ENCODE measurements at regions not wholly inside any gene's neighbourhood (a gene's known extent, or its start where the extent isn't known, plus 50 kb on each side); places are given as distances from the start of the nearest gene placed in this dataset.

- H4K20me1 ChIP-seq (ENCODE audit: insufficient read depth, low read length, poor library complexity, severe bottlenecking), result no peaks in the 10 kb centered on the region
- H3K27me3 ChIP-seq (ENCODE audit: insufficient read depth, low read length, poor library complexity, severe bottlenecking), result no peaks in the 10 kb centered on the region
- H3K36me3 ChIP-seq (ENCODE audit: insufficient read depth, low read length), result no peaks in the 10 kb centered on the region
- H3K9me2 ChIP-seq (replicated peaks; ENCODE audit: low read depth, low read length), result no peaks in the 10 kb centered on the region
- H3K4me3 ChIP-seq (ENCODE audit: low read length, poor library complexity, severe bottlenecking), result no peak overlapping the region
- H2AFZ ChIP-seq (ENCODE audit: low read length), result no peak overlapping the region
- no peak for TF ChIP-seq EZH2phosphoT487 (IDR thresholded peaks at IDR 0.05; ENCODE audit: borderline replicate concordance)
- TF ChIP-seq CTCF (conservative IDR thresholded peaks at IDR 0.05; ENCODE audit: low read length), result no peak
- no peak overlapping the region for H3K9ac ChIP-seq (ENCODE audit: low read depth, low read length, poor library complexity, severe bottlenecking)
- no peaks in the 10 kb centered on the region for H3K4me1 ChIP-seq (ENCODE audit: insufficient read depth, low read length, poor library complexity, severe bottlenecking)
- H3K9me3 ChIP-seq (ENCODE audit: insufficient read depth, low read depth, low read length), result peaks cover 46% of the 10 kb centered on the region; the same call in 1 of the 2 replicates
- H3K79me2 ChIP-seq (ENCODE audit: insufficient read depth, low read length), result no peaks in the 10 kb centered on the region
- H3K4me2 ChIP-seq (ENCODE audit: low read depth, low read length, poor library complexity, severe bottlenecking), result no peak overlapping the region
- H3F3A ChIP-seq (ENCODE audit: low read depth), result no peaks in the 10 kb centered on the region
Observed at GRCh38 chr11:134901955-134902918, 490.2 kb upstream of the B3GAT1 start.

- H3K27me3 ChIP-seq (ENCODE audit: insufficient read depth, low read length, poor library complexity, severe bottlenecking), result no peaks in the 10 kb centered on the region
- no peaks in the 10 kb centered on the region for H3K4me1 ChIP-seq (ENCODE audit: insufficient read depth, low read length, poor library complexity, severe bottlenecking)
- no peaks in the 10 kb centered on the region for H3K9me2 ChIP-seq (replicated peaks; ENCODE audit: low read depth, low read length)
- H2AFZ ChIP-seq (ENCODE audit: low read length), result no peak overlapping the region
- no peaks in the 10 kb centered on the region for H3K79me2 ChIP-seq (ENCODE audit: insufficient read depth, low read length)
- no peaks in the 10 kb centered on the region for H4K20me1 ChIP-seq (ENCODE audit: insufficient read depth, low read length, poor library complexity, severe bottlenecking)
- H3K9me3 ChIP-seq (ENCODE audit: insufficient read depth, low read depth, low read length), result peaks cover 46% of the 10 kb centered on the region; the same call in 1 of the 2 replicates
- H3K4me3 ChIP-seq (ENCODE audit: low read length, poor library complexity, severe bottlenecking), result no peak overlapping the region
- H3K36me3 ChIP-seq (ENCODE audit: insufficient read depth, low read length), result no peaks in the 10 kb centered on the region
- TF ChIP-seq EZH2phosphoT487 (IDR thresholded peaks at IDR 0.05; ENCODE audit: borderline replicate concordance) (no peak), CTCF (conservative IDR thresholded peaks at IDR 0.05; ENCODE audit: low read length) (no peak)
- no peaks in the 10 kb centered on the region for H3F3A ChIP-seq (ENCODE audit: low read depth)
- H3K9ac ChIP-seq (ENCODE audit: low read depth, low read length, poor library complexity, severe bottlenecking), result no peak overlapping the region
- no peak overlapping the region for H3K4me2 ChIP-seq (ENCODE audit: low read depth, low read length, poor library complexity, severe bottlenecking)
Observed at GRCh38 chr11:134901542-134901941, 489.5 kb upstream of the B3GAT1 start.

- Histone ChIP-seq H3K9me3 (ENCODE audit: insufficient read depth, low read depth, low read length) (peaks cover 7% of the 10 kb centered on the region; the same call in 1 of the 2 replicates), H3K4me2 (ENCODE audit: low read depth, low read length, poor library complexity, severe bottlenecking) (peak overlapping the region; percentile 62), H3K27me3 (ENCODE audit: insufficient read depth, low read length, poor library complexity, severe bottlenecking) (no peaks in the 10 kb centered on the region), H4K20me1 (ENCODE audit: insufficient read depth, low read length, poor library complexity, severe bottlenecking) (no peaks in the 10 kb centered on the region), H3K4me1 (ENCODE audit: insufficient read depth, low read length, poor library complexity, severe bottlenecking) (peaks cover 8% of the 10 kb centered on the region), H3K4me3 (ENCODE audit: low read length, poor library complexity, severe bottlenecking) (peak overlapping the region; percentile 61), H3K79me2 (ENCODE audit: insufficient read depth, low read length) (no peaks in the 10 kb centered on the region), H3K9ac (ENCODE audit: low read depth, low read length, poor library complexity, severe bottlenecking) (no peak overlapping the region), H3F3A (ENCODE audit: low read depth) (no peaks in the 10 kb centered on the region), H3K9me2 (replicated peaks; ENCODE audit: low read depth, low read length) (no peaks in the 10 kb centered on the region), H2AFZ (ENCODE audit: low read length) (no peak overlapping the region), H3K36me3 (ENCODE audit: insufficient read depth, low read length) (no peaks in the 10 kb centered on the region)
- TF ChIP-seq CTCF (conservative IDR thresholded peaks at IDR 0.05; ENCODE audit: low read length), result no peak
- TF ChIP-seq EZH2phosphoT487 (IDR thresholded peaks at IDR 0.05; ENCODE audit: borderline replicate concordance), result no peak
Observed at GRCh38 chr11:134893810-134894685, 482.0 kb upstream of the B3GAT1 start.

Measured in Loucy (cell line).